ENCODE measurements at regions not wholly inside any gene's neighbourhood (a gene's known extent, or its start where the extent isn't known, plus 50 kb on each side); places are given as distances from the start of the nearest gene placed in this dataset.

GRCh38 chr3:117671722-117672318 is 962.2 kb downstream of the TUSC7 start:
- intact Hi-C loops (cut with DNase I), result no loop called here
- ATAC-seq (no peak), DNase-seq (no peak)
- Histone ChIP-seq H3K4me1 (no peaks in the 10 kb centered on the region), H3K27me3 (no peaks in the 10 kb centered on the region), H3K9me3 (no peaks in the 10 kb centered on the region), H3K27ac (no peak overlapping the region), H3K36me3 (no peaks in the 10 kb centered on the region), H3K4me3 (no peak overlapping the region)
- TF ChIP-seq, protein P1, sequence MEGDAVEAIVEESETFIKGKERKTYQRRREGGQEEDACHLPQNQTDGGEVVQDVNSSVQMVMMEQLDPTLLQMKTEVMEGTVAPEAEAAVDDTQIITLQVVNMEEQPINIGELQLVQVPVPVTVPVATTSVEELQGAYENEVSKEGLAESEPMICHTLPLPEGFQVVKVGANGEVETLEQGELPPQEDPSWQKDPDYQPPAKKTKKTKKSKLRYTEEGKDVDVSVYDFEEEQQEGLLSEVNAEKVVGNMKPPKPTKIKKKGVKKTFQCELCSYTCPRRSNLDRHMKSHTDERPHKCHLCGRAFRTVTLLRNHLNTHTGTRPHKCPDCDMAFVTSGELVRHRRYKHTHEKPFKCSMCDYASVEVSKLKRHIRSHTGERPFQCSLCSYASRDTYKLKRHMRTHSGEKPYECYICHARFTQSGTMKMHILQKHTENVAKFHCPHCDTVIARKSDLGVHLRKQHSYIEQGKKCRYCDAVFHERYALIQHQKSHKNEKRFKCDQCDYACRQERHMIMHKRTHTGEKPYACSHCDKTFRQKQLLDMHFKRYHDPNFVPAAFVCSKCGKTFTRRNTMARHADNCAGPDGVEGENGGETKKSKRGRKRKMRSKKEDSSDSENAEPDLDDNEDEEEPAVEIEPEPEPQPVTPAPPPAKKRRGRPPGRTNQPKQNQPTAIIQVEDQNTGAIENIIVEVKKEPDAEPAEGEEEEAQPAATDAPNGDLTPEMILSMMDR (IDR thresholded peaks at IDR 0.05), result no peak

GRCh38 chr3:117674321-117674720 is 964.7 kb downstream of the TUSC7 start:
- H3K27me3 ChIP-seq, result no peaks in the 10 kb centered on the region
- TF ChIP-seq, protein P1 (IDR thresholded peaks at IDR 0.05), result no peak
- H3K9me3 ChIP-seq, result no peaks in the 10 kb centered on the region
- H3K27ac ChIP-seq, result no peak overlapping the region
- DNase-seq (no peak), ATAC-seq (no peak)
- H3K36me3 ChIP-seq, result no peaks in the 10 kb centered on the region
- H3K4me1 ChIP-seq, result no peaks in the 10 kb centered on the region
- intact Hi-C loops (cut with DNase I), result no loop called here
- no peak overlapping the region for H3K4me3 ChIP-seq

DNA sequence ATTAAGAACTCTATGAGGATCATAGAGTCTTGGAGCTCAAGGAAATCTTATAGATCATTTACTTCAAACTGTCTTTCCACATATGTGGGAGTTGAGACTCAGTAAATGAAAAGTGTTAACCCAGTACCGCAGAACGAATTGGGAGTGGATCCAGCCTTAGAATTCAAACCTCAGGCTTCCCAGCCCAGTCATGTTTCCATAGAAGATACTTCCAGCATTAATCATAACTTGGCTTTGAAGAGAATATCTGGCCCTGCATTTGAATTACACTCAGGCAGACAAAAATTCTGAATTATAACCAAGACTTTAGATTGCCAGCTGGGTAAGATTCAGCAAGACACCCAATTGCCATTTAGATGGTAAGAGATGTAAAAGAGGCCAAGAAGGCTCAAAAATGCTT is 972.0 kb downstream of the TUSC7 start:
- no peaks in the 10 kb centered on the region for H3K36me3 ChIP-seq
- H3K27me3 ChIP-seq, result no peaks in the 10 kb centered on the region
- ATAC-seq (peak; percentile 41), DNase-seq (no peak)
- intact Hi-C loops (cut with DNase I), result no loop called here
- H3K4me3 ChIP-seq, result no peak overlapping the region
- no peaks in the 10 kb centered on the region for H3K4me1 ChIP-seq
- H3K9me3 ChIP-seq, result no peaks in the 10 kb centered on the region
- no peak overlapping the region for H3K27ac ChIP-seq
- TF ChIP-seq, protein P1 (IDR thresholded peaks at IDR 0.05), result no peak

DNA sequence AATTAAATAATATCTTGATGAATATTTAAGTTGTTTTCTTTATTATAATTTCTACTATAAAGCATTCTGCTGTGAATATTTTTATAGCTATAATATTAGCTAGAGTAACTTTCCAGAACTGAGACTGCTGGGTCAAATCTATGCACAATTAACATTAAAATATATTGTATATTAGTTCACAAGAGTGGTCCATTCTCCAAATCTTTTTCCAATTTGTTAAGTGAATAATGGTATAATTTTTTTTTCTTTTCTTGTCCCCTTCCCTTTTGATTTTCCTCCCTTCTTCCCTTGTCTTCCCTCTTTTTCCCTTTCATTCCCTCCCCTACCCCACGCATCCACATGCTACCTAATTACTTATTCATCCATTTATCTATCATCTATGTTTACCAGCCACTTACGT is 977.5 kb downstream of the TUSC7 start:
- no peak for DNase-seq
- TF ChIP-seq, protein P1 (IDR thresholded peaks at IDR 0.05), result no peak
- H3K36me3 ChIP-seq, result no peaks in the 10 kb centered on the region
- H3K9me3 ChIP-seq, result no peaks in the 10 kb centered on the region
- intact Hi-C loops (cut with DNase I), result no loop called here
- H3K27me3 ChIP-seq, result no peaks in the 10 kb centered on the region
- no peak overlapping the region for H3K4me3 ChIP-seq
- no peaks in the 10 kb centered on the region for H3K4me1 ChIP-seq
- ATAC-seq, result no peak
- H3K27ac ChIP-seq, result no peak overlapping the region

DNA sequence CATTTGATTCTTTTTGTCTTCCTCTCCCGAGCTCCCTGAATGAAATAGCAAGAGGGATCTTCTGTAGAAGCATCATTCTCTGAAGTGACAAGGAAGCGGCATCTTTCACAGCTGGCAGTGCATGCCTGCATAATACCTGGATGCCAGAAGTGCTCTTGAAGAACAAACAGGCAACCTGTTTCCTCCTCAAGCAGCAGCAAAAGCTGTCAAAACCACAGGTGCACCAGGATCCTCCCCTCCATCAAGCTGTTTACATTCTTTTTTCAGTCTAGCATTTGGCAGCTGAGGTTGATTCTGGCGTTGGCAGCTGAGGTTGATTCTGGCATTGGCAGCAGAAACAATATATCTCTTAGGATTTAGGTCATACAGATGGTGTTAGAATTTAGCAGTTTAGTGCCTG is 979.0 kb downstream of the TUSC7 start:
- intact Hi-C loops (cut with DNase I), result no loop called here
- H3K27ac ChIP-seq, result no peak overlapping the region

More for the DNA sequence above, 979.0 kb downstream of the TUSC7 start:
- no peak overlapping the region for H3K4me3 ChIP-seq
- no peaks in the 10 kb centered on the region for H3K4me1 ChIP-seq
- ATAC-seq (peak; percentile 43), DNase-seq (no peak)
- H3K36me3 ChIP-seq, result no peaks in the 10 kb centered on the region
- H3K9me3 ChIP-seq, result no peaks in the 10 kb centered on the region
- TF ChIP-seq, protein P1 (IDR thresholded peaks at IDR 0.05), result no peak
- no peaks in the 10 kb centered on the region for H3K27me3 ChIP-seq
